Hepatic stellate cell (primary cell): ENCODE measurements at regions not wholly inside any gene's neighbourhood (a gene's known extent, or its start where the extent isn't known, plus 50 kb on each side); places are given as distances from the start of the nearest gene placed in this dataset.

Source experiments
- DNase-seq: peaks from one replicate; pipeline ENCODE4 v3.0.0; 2011; ENCODE audit warnings: low spot score

DNA sequence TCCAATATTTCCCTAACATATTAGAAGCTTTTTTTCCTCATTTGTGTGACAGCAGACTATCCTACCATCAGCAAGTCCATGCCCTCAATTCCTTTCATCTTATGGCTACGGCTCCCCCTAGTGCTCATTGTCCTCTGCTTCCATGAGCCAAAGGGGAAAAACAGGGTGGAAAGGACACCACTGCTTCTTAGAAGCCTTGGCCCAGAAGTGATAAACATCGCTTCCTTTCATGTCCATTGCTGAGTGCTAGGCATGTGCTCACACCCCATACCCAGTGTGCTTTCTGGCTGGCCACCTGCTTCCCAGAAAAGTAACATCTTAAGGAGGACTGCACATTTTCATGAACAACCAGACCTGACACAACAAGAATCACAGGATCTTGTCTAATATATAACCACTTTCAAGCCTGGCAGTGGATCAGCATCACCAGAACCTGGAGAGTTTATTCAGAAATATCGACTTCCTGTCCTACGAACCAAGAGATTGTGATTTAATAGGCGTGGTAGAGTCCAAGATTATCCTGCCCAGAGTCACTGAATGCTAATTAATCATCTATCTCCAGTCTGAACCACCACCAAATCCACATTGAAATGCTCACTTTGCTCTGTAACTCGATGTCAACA, 650.5 kb upstream of the SORCS1 start:
- no peak for DNase-seq

DNA sequence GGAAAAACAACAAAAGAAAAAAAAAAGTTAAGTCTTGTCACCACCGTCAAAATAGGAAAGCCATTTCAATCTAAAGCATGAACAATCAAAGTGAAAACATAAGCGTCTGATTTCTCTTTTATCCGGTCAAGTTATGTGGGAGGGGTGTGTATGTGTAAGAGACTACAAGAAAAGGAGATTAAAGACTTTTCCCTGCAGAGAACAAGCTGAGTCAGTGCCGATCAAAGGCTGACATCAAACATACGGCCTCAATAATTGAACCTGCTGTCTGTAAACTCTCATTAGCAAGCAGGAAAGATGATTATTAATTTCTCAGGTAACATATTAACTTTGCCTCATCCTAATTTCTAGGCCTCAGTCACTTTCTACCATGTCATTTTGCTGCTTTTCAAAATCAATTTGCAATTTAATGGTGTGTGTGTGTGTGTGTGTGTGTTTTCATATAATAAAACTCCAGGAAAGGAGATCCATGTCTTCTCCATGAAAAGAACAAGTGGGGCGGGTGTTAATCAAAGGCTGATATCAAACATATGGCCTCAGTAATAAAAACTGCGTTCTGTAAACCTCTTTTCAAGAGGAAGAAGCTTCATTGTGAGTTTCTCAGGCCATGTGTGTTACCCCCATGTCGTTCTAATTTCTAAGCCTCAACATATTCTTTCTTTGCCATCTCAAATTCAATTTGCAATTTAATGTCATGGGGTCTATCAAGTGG, 649.1 kb upstream of the SORCS1 start:
- no peak for DNase-seq

- no peak for DNase-seq
Measured at GRCh38 chr10:107809889-107810288, 645.4 kb upstream of the SORCS1 start.

GRCh38 chr10:107807836-107808235, 643.3 kb upstream of the SORCS1 start:
- DNase-seq, result no peak

DNA sequence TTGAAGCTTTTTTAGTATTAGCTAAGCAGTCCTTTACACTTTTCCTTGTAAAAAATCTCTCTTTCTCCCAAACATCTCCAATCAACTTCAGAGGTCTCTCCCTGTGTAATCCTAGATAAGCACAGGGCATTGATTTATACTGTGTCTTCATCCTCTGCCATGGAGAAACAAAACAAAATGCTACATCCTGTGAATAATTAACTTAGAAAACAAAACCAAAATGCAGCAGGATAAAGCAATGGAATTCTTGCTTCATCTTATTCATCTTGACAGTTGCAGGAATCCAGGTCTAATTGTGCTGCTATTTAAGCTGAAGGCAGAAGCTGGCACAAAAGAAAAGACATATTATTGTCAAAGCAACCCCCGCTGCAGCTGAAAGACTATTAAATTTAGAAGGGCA, 641.5 kb upstream of the SORCS1 start:
- no peak for DNase-seq

DNA sequence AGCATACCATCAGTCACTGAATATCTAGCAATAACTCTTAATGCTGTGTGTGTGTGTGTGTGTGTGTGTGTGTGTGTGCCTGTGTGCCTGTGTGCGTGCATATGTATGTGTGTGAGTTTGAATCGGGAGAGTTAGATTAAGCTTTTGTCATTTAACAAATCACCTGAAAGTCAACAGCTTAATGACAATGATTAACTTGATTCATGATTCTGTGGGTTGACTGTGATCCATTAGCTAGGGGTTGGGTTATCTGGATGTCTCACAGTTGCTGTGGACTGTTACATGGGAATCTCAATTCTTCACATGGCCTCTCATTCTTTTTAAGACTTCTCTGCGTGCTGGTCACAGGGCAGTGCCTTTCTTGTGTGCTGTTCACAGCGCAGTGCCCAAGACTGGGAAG, 639.0 kb upstream of the SORCS1 start:
- no peak for DNase-seq

DNA sequence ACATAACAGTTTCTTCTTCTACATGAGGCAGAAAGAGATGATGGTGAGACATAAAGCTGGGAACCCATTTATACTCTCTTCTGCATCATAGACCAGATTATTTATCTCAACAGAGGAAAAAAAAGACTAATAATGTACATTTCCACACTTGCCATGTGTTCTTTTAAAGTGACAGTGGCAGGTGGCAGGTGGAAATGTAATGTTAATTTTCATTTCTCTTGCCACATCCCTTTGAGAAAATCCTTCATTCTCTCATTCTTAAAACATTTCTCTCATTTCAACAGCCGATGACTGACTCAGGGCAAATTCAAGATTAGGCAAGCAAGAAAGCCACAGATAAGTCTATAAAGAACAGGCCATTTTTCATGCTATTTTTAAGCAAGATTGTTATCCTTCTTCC, 635.6 kb upstream of the SORCS1 start:
- DNase-seq, result no peak

- no peak for DNase-seq
Measured at GRCh38 chr10:107790271-107790670, 625.8 kb upstream of the SORCS1 start.

DNA sequence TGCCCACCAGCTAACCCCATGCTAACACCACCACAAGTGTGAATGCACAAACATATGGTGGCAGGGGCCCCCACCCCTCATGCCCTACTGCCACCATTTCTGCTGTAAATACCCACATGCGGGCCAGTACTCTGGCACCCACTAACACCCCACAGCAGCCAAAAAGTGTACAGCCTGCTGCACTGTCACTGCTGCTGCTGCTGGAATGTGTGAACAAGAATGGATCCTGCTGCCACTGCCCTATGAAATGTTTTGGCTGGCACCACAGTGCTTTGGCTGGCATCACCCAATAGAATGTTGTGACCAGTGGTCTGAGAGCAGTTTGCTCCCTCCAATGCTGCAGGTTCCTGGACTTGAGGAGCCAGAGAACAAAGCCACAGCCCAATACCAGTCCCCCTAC, 606.6 kb upstream of the SORCS1 start:
- no peak for DNase-seq

- no peak for DNase-seq
Measured at GRCh38 chr10:107767185-107767584, 602.7 kb upstream of the SORCS1 start.

DNA sequence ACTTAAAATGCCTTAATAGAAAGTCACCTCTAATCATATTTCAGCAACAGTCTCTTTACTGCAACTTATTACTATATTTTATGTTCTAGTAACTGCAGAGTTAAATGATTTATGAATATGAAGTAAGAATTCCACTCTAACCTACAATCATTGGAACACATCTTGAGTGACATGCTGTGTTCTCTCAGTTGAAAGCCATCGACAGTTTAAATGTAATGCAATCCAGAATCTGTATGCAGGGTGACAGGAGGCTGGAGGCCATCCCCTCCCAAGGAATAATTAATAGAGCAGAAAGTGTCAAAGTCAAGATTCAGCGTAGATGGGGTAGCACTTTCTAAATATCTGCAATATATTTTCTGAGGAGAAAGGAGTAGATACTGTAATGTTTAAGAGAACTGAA, 590.3 kb upstream of the SORCS1 start:
- no peak for DNase-seq

DNA sequence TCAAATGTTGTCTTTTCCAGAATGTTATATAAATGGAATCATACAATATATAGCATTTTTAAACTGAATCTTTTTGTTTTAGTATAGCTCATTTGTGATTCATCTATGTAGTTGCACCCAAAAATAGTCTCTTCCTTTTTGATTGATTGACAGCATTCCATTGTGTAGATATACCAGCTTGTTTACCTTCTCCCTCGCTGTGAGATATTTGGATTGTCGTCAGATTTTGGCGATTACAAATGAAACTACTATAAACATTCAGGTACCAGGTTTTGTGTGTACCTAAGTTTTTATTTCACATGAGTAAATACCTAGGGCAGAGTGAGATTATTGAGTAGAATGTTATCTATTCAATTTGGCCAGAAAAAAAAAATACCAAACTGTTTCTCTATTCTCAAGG, 584.7 kb upstream of the SORCS1 start:
- DNase-seq, result no peak

- no peak for DNase-seq
Measured at GRCh38 chr10:107747851-107748250, 583.3 kb upstream of the SORCS1 start.

DNA sequence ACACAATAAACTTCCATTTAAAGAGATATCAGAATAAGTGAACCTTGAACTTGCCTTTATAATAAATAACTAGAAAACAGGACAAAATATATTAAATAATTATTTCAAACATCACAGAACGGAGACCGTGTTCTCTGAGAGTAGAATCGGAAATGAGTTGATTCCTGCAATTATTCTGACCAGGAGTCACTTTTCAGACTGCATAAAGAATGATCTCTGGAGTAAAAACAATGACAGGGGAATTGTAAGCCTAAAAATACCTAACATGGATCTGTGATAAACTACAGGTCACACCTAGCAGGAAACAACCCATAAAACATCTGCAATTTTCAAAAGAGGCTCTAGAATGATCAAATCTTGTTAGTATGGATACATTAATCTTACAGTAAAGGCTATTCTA, 577.5 kb upstream of the SORCS1 start:
- DNase-seq, result no peak

DNA sequence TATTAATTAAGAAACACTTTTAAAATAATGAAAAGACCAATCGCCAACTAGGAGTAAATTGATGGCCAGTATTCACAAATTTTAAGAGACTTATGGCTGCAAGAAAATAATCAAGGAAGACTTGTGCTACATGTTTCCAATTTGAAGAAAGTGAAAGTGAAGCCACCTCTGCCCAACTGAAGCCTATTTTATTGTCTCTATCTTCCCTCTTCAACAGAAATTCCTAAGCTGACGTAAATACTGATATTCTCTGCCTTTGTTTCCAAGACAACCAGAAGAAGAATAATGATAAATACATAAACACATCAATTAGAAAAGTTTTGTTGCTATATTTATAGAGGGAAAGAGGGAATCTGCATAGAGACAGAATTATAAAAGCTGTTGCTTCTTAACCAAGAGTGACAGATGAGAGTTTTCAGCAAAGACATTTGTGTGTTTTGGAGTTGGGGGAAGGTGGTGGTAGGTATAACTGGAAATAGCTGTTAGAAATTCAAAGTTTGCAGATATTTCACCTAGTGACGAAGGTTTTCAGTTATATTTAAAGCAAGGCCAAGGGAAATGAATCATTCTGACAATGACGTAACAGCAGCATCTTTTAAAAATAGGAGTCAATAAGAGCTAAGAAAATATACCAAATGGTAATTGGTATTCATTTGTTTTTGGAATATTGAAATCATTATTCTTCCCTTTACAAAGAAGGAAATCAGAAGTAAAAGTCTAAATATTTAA, 576.6 kb upstream of the SORCS1 start:
- no peak for DNase-seq

- DNase-seq, result no peak
Measured at GRCh38 chr10:107739951-107740350, 575.4 kb upstream of the SORCS1 start.

DNA sequence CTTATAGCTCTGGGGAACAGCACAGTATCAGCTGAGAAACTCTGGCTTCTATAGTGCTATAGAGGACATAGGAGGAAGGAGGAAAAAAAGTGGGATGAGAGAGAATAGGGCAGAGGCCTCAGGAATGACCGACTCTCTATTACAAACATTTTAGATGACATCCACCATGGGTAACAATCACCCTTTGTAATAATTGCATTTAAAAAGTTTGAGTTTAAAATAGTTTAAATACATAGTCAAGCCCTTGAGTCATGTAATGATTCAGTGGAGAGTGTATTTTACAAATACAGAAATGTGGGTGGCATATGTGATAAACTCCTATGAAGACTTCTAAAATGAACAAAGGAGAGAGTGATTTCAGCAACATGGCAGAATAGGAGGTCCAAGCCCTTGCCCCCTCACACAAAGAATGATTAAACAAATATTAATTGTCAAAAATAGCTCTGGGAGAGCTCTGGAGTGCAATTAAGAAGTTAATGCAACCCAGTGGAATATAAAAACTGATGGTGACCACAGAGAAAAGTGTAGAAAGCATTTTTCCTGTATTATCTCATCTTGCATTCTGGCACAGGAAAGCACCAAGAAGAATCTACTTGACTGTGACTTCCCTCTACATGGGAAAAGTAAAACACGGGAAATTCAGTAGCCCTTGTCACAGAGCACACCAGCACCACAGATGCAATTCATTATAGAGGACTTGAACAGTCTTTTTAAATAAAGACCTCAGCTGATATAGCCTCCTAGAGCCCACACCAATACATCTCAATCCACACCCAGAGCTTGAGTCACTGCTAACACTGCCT, 569.0 kb upstream of the SORCS1 start:
- DNase-seq, result no peak

- DNase-seq, result no peak
Measured at GRCh38 chr10:107732045-107732444, 567.5 kb upstream of the SORCS1 start.

DNA sequence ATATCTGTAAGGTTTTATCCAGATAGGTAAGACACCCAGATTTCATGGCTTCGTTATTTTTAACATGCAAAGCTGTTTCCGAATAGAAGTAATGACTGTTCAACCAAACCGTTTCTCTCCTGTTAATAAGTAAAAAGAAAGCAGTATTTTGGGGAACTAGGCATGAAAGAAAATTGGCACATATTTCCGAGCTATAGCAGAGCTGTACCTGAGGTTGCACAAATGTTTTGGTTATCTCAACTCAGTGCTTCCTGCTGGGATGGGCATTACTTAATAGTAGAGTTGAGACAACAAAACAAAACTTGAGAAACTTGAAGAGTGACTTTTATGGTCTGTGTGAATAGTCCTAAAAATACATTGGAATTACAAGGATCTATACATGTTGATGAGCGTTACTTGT, 564.3 kb upstream of the SORCS1 start:
- no peak for DNase-seq

DNA sequence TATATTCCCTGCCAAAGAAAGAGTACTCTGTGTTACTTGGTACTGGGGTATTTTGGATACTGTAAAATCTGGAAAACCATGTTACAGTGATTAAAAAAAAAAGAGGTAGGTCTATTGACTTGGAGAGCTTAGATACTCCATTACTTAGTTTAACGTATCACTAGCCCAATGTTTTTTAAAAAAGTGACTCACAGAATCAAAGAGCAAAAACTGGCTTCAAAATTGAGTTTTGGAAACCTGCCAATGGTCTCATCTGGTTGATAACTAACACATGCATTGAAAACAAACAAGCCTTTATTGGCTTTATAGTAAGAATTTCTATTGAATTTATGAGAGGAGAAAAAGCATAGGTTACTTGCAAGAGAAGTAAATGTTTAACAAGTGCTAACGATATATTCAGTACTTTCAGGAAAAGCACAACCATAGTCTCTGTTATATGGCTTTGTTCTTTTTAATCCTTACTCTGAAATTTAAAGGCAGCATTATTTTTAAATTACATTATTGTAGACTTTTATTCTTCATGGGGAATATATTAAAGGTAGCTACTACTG, 563.3 kb upstream of the SORCS1 start:
- no peak for DNase-seq

DNA sequence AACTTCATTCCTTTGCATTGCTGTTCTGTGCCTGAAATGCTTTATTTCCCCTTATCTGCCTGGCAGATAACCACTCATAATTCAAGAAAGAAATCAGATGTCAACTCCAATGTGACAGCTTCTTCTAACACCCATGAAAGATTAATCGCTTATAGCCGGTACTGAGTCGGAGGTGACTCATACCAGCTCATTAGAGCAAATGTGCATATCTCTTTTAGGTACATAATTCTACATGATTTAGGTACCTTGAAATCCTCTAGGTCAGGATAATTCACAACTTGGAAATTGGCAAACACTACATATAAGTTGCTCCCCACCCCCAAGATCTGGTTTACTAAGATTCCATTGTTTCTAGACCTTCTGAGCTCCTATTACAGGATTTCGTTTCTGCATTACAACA, 554.4 kb upstream of the SORCS1 start:
- DNase-seq, result no peak

- no peak for DNase-seq
Measured at GRCh38 chr10:107717046-107717445, 552.5 kb upstream of the SORCS1 start.
